ENCODE measurements at regions not wholly inside any gene's neighbourhood (a gene's known extent, or its start where the extent isn't known, plus 50 kb on each side); places are given as distances from the start of the nearest gene placed in this dataset.

DNA sequence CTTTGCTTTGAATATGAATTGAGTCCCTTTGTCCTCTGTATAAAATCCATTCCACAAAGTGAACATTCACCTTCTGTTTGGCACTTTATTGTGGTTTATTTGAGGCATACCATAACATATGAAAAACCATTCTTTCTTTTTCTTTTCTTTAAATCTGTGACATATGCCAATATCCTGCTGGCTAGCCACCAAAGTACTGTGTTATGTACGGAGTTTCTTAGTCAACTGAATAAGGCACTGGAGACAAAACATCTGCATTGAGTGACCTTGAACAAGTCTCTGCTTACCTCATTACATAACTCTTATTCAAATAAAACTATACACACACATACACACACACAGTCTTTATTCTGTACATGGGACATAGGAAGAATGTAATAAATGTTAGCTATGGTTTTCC, 872.8 kb downstream of the C4orf33 start:
- TF ChIP-seq, protein P1, sequence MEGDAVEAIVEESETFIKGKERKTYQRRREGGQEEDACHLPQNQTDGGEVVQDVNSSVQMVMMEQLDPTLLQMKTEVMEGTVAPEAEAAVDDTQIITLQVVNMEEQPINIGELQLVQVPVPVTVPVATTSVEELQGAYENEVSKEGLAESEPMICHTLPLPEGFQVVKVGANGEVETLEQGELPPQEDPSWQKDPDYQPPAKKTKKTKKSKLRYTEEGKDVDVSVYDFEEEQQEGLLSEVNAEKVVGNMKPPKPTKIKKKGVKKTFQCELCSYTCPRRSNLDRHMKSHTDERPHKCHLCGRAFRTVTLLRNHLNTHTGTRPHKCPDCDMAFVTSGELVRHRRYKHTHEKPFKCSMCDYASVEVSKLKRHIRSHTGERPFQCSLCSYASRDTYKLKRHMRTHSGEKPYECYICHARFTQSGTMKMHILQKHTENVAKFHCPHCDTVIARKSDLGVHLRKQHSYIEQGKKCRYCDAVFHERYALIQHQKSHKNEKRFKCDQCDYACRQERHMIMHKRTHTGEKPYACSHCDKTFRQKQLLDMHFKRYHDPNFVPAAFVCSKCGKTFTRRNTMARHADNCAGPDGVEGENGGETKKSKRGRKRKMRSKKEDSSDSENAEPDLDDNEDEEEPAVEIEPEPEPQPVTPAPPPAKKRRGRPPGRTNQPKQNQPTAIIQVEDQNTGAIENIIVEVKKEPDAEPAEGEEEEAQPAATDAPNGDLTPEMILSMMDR (IDR thresholded peaks at IDR 0.05; ENCODE audit: borderline replicate concordance, extremely low read depth, low read length, poor library complexity, severe bottlenecking): no peak
- TF ChIP-seq EZH2 (IDR thresholded peaks at IDR 0.05; ENCODE audit: borderline replicate concordance, low read depth, low read length, severe bottlenecking): no peak

Data from DND-41 (cell line).